ENCODE measurements at regions not wholly inside any gene's neighbourhood (a gene's known extent, or its start where the extent isn't known, plus 50 kb on each side); places are given as distances from the start of the nearest gene placed in this dataset.

GRCh38 chr3:178420033-178420432 is 116.2 kb upstream of the KCNMB2 start:
- TF ChIP-seq CTCF (IDR thresholded peaks at IDR 0.05; ENCODE audit: poor library complexity, severe bottlenecking) (no peak), EP300 (conservative IDR thresholded peaks at IDR 0.05; ENCODE audit: poor library complexity, severe bottlenecking) (no peak), RAD21 (conservative IDR thresholded peaks at IDR 0.05) (no peak)

Data from neural cell (in vitro differentiated cells).